H1 (cell line): ENCODE measurements at regions not wholly inside any gene's neighbourhood (a gene's known extent, or its start where the extent isn't known, plus 50 kb on each side); places are given as distances from the start of the nearest gene placed in this dataset.

ENCODE experiments used
- FOSL1 ChIP-seq: IDR thresholded peaks from 2 replicates; pipeline ENCODE4 v1.6.1; 2011; ENCODE audit warnings: mild to moderate bottlenecking, low read depth, low read length, moderate library complexity; ENCODE audit not compliant: insufficient read depth
- RNF2 ChIP-seq: fragments of 200-900, 300-1000 bp; sonication (generic); IDR thresholded peaks from 2 replicates; pipeline ENCODE4 v1.7.1; 2016; ENCODE audit warnings: borderline replicate concordance, low read depth, mild to moderate bottlenecking, antibody characterized with exemption, low read length; ENCODE audit not compliant: poor library complexity, severe bottlenecking; ENCODE audit errors: missing control alignments
- SIRT6 ChIP-seq: IDR thresholded peaks from one replicate; pipeline ENCODE4 v1.7.1; 2012; ENCODE audit warnings: low read length, inconsistent platforms
- TAF1 ChIP-seq: IDR thresholded peaks from 2 replicates; pipeline ENCODE4 v1.6.1; 2011; ENCODE audit warnings: mild to moderate bottlenecking, low read depth, low read length

GRCh38 chr7:15888090-15888489 is 201.6 kb upstream of the MEOX2 start (continued):
- TF ChIP-seq RNF2: no peak
- TF ChIP-seq TAF1: no peak
- TF ChIP-seq SIRT6: no peak
- TF ChIP-seq FOSL1: no peak
